ENCODE measurements at regions not wholly inside any gene's neighbourhood (a gene's known extent, or its start where the extent isn't known, plus 50 kb on each side); places are given as distances from the start of the nearest gene placed in this dataset.
A peak's percentile ranks its signal among the peaks of the same experiment; 100 is the strongest.
"Not testable (repeated sequence)": the region's sequence is repeated elsewhere in the genome, so short reads cannot be mapped to it uniquely, and the experiment has no call there.

- DNase-seq (ENCODE audit: low read depth) = no peak
These were observed 405.6 kb upstream of the PRKCQ start for GRCh38 chr10:6985644-6986043.

DNA sequence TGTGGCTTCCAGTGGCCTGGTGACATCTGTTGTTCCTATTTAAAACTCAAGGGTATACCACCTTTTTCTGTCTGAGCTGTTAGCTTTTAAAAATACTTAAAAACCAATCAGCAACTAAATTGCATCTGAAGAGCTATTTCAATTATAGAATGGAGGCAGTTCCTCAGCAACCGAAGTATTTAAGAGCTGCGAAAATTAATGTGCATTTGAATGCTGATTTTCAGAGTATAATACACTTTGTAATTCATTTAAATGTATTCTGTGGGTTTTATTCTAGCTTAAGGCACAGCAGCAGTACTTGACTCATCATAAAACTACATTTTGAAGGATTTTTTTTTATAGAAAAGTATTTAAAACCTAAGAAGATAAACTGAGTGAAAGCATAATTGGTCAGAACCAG, 404.9 kb upstream of the PRKCQ start:
- DNase-seq (ENCODE audit: low read depth) = no peak

DNA sequence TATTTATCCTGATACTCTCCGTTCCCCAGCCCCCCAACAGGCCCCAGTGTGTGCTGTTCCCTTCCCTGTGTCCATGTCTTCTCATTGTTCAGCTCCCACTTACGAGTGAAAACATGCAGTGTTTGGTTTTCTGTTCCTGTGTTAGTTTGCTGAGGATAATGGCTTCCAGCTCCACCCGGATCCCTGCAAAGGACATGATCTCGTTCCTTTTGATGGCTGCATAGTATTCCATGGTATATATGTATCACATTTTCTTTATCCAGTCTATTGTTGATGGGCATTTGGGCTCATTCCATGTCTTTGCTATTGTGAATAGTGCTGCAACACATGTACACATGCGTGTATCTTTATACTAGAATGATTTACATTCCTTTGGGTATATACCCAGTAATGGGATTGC, 403.9 kb upstream of the PRKCQ start:
- DNase-seq (ENCODE audit: low read depth) = not testable (repeated sequence)

DNA sequence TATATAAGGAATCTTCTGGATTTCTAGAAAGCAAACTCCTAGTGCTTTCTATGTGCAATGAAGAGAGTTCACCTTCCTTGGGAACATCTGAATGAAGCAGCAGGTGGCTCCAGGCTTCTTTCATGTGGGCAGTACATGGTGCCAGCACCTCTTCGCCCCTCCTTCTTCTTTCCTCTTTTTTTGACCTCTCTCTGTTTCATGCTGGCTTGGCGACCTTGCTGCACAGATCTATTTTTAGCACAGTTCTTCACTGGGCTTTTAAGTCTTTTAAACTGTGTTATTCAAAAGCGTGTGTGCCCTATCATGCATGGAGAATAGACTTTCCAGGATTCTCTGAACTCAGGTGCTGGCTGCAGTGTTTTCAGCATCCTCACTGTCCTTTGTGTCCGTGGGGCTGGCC, 400.3 kb upstream of the PRKCQ start:
- DNase-seq (ENCODE audit: low read depth) = no peak

GRCh38 chr10:6979371-6979770, 399.3 kb upstream of the PRKCQ start:
- no peak for DNase-seq (ENCODE audit: low read depth)

- DNase-seq (ENCODE audit: low read depth) = peak; percentile 10
These were observed 398.1 kb upstream of the PRKCQ start for GRCh38 chr10:6978187-6978627.

DNA sequence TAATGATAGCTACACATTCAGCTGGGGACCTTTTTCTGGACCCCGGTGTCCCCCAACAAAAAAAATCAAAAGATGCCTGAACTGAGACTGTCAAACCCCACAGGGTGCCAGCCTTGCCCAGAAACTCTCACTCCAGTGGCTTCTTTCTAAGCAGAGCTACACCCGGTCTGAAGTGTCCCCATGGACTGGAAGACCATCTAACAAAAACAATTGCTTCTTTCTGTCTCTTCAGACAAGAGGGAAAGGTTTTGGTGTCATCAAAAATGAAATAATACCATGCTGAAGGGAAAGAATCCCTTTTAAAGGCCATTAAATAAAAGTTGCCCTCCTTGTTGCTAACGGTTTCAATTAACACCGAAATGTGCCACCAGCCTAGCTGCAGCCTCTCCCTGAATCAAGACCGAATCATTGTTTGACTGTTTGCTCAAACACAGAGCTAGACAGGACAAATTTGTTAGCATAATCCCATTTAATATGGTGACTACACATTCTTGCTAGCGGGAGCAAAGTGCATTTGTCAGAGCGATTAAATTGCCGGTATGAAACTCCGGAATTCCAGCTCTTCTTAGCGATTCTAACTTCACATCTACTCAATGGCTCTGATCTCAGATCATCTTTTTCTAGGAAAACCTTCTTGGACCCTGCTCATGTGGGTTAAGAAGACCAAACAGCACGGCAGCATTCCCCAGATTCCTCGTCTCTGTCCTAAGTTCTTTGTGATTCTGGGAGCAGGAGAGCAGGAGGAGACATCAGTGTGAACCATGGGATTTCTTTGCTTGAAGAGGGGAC, 397.5 kb upstream of the PRKCQ start:
- no peak for DNase-seq (ENCODE audit: low read depth)

DNA sequence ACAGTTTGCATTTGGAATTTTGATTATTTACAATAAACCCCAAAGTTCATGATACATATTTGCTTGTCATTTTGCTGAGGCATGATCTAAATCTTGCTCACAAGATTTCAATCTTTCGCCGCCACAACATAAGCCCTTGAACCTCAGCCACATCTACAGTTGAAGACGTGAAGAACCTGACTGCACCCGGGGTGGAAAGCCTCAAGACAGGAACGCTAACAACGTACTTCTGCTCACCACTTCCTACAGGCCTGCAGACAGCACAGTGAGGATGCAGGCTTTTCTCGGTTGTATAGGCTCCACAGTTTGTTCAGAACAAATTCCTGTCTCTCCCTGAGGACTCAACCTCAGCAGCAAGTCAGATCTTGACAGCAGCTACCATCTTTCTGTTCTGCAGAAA, 393.8 kb upstream of the PRKCQ start:
- no peak for DNase-seq (ENCODE audit: low read depth)

DNA sequence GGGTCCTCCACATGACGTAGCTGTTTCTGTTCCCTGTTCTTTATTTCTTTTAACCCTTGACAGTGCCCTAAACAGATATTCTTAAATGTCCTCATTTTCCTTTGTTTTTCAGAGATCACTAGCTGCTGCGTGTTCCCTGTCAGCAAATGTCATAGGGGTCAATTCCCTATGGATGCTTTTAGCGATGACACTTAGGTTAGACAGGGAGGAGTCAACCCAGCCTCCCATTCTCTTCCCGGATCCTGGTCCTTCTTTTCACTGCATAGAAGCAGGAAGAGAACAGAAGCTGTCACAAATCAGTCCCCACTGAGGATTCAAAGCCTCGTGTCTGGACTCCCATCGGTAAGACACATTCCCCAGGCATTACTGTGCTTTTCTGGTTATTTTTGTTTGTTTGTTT, 392.1 kb upstream of the PRKCQ start:
- DNase-seq (ENCODE audit: low read depth) = no peak

DNA sequence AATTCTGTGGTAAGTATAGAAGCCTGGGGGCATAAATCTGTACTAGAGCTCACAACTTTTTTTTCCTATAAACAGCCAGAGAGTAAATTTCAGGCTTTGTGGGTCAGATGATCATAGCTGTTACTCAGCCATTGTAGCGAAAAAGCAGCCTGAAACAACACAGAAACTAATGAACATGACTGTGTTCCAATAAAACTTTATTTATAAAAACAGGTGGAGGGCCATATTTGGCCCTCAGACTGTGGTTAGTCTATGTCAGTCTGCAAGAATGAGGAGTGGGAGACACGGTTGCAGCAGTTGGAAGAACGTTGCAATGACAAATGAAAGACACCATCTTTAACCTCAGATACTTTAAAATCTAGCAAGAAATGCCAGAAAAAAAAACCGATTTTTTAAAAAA, 389.6 kb upstream of the PRKCQ start:
- no peak for DNase-seq (ENCODE audit: low read depth)

DNA sequence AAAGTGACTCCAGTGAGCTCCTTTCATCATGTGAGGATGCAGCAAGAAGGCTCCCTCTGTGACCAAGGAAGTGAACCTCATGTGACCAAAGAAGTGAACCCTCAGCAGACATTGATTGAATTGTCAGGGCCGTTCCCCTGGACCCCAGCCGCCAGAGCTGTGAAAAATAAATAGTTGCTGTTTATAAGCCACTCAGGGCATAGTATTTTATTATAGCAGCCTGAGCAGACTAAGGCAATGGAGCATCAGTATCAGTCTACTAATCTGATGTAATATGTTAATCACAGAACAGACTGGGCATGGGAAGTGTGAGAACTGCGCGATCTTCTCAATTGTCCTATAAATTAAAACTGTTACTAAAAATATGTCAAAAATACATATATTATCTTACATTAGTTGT, 384.5 kb upstream of the PRKCQ start:
- no peak for DNase-seq (ENCODE audit: low read depth)

GRCh38 chr10:6962576-6962975, 382.5 kb upstream of the PRKCQ start:
- peak; percentile 83 for DNase-seq (ENCODE audit: low read depth)

- no peak for DNase-seq (ENCODE audit: low read depth)
These were observed 378.6 kb upstream of the PRKCQ start for GRCh38 chr10:6958711-6959110.

- DNase-seq (ENCODE audit: low read depth) = peak; percentile 46
These were observed 378.2 kb upstream of the PRKCQ start for GRCh38 chr10:6958254-6958653.

DNA sequence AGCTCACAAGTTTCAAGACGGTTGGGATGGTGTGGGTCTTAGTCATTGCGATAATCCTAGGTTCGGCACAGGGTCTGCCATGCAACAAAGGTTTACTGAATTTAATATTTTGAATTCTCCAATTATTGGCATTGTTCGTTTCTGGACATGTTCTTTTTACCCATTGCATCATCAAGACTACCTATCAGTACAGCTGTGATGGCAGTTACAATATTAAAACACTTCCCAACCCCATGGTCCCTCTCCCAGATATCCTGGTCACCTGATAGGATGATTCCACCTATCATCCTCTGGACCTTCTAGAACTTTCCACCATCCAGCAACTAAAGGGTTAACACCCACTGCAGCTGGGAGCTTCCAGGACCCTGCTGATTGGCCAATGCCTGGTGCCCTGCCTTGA, 377.8 kb upstream of the PRKCQ start:
- DNase-seq (ENCODE audit: low read depth) = no peak

DNA sequence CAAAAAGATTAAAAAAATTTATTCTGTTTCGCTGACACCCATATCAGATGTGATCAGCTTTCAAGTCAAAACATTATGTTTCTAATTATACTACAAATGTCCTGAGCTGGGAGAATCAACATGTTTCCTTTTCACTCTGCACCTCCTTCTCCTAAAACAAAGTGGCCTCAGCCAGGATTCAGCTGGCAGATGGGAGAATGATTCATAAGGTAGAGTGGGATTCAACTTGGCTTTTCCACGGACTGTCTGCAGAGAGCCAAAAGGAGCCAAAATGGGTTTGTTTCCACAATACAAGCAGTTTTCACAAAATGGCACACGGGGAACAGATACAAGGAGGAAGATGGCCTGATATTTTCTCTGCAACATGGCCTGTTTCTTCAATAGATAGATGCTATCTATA, 376.5 kb upstream of the PRKCQ start:
- no peak for DNase-seq (ENCODE audit: low read depth)

- DNase-seq (ENCODE audit: low read depth) = peak; percentile 88
These were observed 373.3 kb upstream of the PRKCQ start for GRCh38 chr10:6953271-6953801.

GRCh38 chr10:6951732-6952131, 371.7 kb upstream of the PRKCQ start:
- DNase-seq (ENCODE audit: low read depth) = peak; percentile 17

DNA sequence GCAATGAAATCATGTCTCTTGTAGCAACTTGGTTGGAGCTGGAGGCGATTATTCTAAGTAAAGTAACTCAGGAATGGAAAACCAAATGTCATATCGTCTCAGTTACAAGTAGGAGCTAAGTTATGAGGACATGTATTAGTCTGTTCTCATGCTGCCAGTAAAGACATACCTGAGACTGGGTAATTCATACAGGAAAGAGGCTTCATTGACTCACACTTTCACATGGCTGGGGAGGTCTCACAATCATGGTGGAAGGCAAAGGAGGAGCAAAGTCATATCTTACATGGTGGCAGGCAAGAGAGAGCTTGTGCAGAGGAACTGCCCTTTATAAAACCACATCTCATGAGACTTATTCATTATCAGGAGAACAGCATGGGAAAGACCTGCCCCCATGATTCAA, 370.1 kb upstream of the PRKCQ start:
- no peak for DNase-seq (ENCODE audit: low read depth)

GRCh38 chr10:6944436-6944835, 364.4 kb upstream of the PRKCQ start:
- DNase-seq (ENCODE audit: low read depth) = no peak

- no peak for DNase-seq (ENCODE audit: low read depth)
These were observed 358.3 kb upstream of the PRKCQ start for GRCh38 chr10:6938384-6938783.

GRCh38 chr10:6936931-6937330, 356.9 kb upstream of the PRKCQ start:
- DNase-seq (ENCODE audit: low read depth) = no peak

GRCh38 chr10:6929148-6929830, 349.2 kb upstream of the PRKCQ start:
- DNase-seq (ENCODE audit: low read depth) = no peak

All from myocyte (in vitro differentiated cells).